Endodermal cell (in vitro differentiated cells): ENCODE measurements at regions not wholly inside any gene's neighbourhood (a gene's known extent, or its start where the extent isn't known, plus 50 kb on each side); places are given as distances from the start of the nearest gene placed in this dataset.
A peak's percentile ranks its signal among the peaks of the same experiment; 100 is the strongest.
"Not testable (repeated sequence)": the region's sequence is repeated elsewhere in the genome, so short reads cannot be mapped to it uniquely, and the experiment has no call there.

Experiments
- DNase-seq: peaks from one replicate; pipeline ENCODE4 v3.0.0-alpha.2; 2017
- H3K27ac ChIP-seq: 2 replicates; pipeline ENCODE4 v1.5.1; 2013; ENCODE audit warnings: mild to moderate bottlenecking, low read depth, low read length, moderate library complexity
- H3K27me3 ChIP-seq: 2 replicates; pipeline ENCODE4 v1.6.1; 2013; ENCODE audit warnings: mild to moderate bottlenecking, low read length, moderate library complexity; ENCODE audit not compliant: insufficient read depth, control insufficient read depth, poor library complexity, severe bottlenecking
- H3K36me3 ChIP-seq: 2 replicates; pipeline ENCODE4 v1.7.0; 2013; ENCODE audit warnings: mild to moderate bottlenecking, low read length, moderate library complexity; ENCODE audit not compliant: control insufficient read depth, insufficient read depth
- H3K4me1 ChIP-seq: one replicate; pipeline ENCODE4 v1.7.0; 2013; ENCODE audit warnings: low read length; ENCODE audit not compliant: control insufficient read depth, insufficient read depth
- H3K4me3 ChIP-seq: 2 replicates; pipeline ENCODE4 v1.5.1; 2013; ENCODE audit warnings: mild to moderate bottlenecking, low read length, moderate library complexity
- H3K9ac ChIP-seq: 2 replicates; pipeline ENCODE4 v1.6.1; 2013; ENCODE audit warnings: mild to moderate bottlenecking, low read length, moderate library complexity; ENCODE audit not compliant: poor library complexity, severe bottlenecking; ENCODE audit errors: extremely low read depth
- H3K9me3 ChIP-seq: 2 replicates; pipeline ENCODE4 v1.6.1; 2013; ENCODE audit warnings: mild to moderate bottlenecking, low read length, moderate library complexity; ENCODE audit not compliant: control insufficient read depth
- H3K27ac Mint-ChIP-seq: 2 replicates; pipeline ENCODE4 v1.8.0; 2020; ENCODE audit warnings: mixed read lengths
- H3K27me3 Mint-ChIP-seq: 2 replicates; pipeline ENCODE4 v1.8.0; 2021; ENCODE audit warnings: mild to moderate bottlenecking, mixed read lengths; ENCODE audit not compliant: insufficient read depth
- H3K36me3 Mint-ChIP-seq: 2 replicates; pipeline ENCODE4 v1.8.0; 2020; ENCODE audit warnings: low read depth, mixed read lengths
- H3K4me1 Mint-ChIP-seq: 2 replicates; pipeline ENCODE4 v1.8.0; 2020; ENCODE audit warnings: mixed read lengths
- H3K4me3 Mint-ChIP-seq: 2 replicates; pipeline ENCODE4 v1.8.0; 2020; ENCODE audit warnings: mild to moderate bottlenecking, moderate library complexity, mixed read lengths
- H3K9me3 Mint-ChIP-seq: 2 replicates; pipeline ENCODE4 v1.8.0; 2020; ENCODE audit warnings: mild to moderate bottlenecking, mixed read lengths
- CTCF ChIP-seq: fragments of 200-600 bp; sonication (generic); conservative IDR thresholded peaks from 2 replicates; pipeline ENCODE4 v1.5.0; 2021; ENCODE audit warnings: antibody characterized with exemption, mild to moderate bottlenecking
- WGBS, 2 experiments: methylation state at CpG; one replicate each; pipeline versions ENCODE4 v1.1.5 to v1.1.7; 2013; ENCODE audit warnings: missing lambda C conversion rate in 2 of 2, mixed read lengths in 1 of 2; ENCODE audit not compliant: insufficient coverage in 1 of 2, insufficient read length in 1 of 2; 5-methylcytosine and 5-hydroxymethylcytosine counted together

DNA sequence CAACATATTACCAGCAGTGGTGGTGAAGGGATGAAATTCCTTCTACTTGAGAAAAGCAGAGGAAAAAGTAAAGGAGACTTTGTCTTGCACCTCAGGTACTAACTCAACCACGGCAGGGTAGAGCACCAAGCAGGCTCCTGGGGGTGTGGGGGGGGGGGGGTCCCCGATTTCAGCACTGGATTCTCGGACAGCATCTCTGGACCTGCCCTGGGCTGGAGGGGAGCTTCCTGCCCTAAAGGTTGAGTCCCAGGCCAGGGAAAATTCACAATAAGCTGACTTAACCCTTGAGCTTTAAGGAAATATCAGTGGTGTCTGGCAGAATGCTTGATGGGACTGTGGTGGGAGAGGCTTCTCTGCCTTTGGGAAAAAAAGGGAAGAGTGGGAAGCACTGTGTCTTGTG lies 233.2 kb upstream of the CXADR start:
- no peaks in the 10 kb centered on the region for H3K36me3 ChIP-seq
- no peaks in the 10 kb centered on the region for H3K36me3 Mint-ChIP-seq
- peaks cover 24% of the 10 kb centered on the region for H3K9me3 Mint-ChIP-seq
- H3K27ac ChIP-seq = no peak overlapping the region
- no peak overlapping the region for H3K4me3 ChIP-seq
- no peaks in the 10 kb centered on the region for H3K4me1 ChIP-seq
- H3K9me3 ChIP-seq = peaks cover 29% of the 10 kb centered on the region
- 87% methylated on average over 3 of the region's 3 CpGs; no CpG with 5 or more reads in 1 of the 2 experiments for WGBS, 2 experiments
- no peaks in the 10 kb centered on the region for H3K27me3 ChIP-seq
- no peak overlapping the region for H3K9ac ChIP-seq
- peak; percentile 43 for DNase-seq
- H3K27ac Mint-ChIP-seq = no peak overlapping the region
- H3K4me3 Mint-ChIP-seq = no peak overlapping the region
- TF ChIP-seq CTCF = no peak
- H3K4me1 Mint-ChIP-seq = no peaks in the 10 kb centered on the region
- no peaks in the 10 kb centered on the region for H3K27me3 Mint-ChIP-seq

DNA sequence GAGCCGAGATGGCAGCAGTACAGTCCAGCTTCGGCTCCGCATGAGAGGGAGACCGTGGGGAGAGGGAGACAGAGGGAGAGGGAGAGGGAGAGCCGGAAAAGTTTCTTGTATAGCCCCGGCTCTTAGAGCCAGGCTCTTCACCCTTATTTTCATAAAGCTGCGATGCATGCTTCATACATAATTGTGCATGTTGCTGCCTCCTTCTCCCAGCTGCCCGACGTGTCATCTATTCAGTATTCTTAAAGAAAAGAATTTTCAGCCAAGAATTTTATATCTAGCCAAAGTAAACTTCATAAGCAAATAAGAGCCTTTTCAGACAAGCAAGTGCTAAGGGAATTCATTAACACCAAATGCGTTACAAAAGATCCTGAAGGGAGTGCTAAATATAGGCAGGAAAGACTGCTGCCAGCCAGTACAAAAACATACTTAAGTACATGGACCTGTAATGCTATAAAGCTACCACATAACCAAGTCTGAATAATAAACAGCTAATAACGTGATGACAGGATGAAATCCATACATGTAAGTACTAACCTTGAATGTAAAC lies 219.8 kb upstream of the CXADR start:
- not testable (repeated sequence) for DNase-seq, H3K36me3 Mint-ChIP-seq, H3K4me3 ChIP-seq, H3K4me3 Mint-ChIP-seq, H3K27me3 ChIP-seq, H3K9me3 ChIP-seq, H3K27ac Mint-ChIP-seq, H3K27me3 Mint-ChIP-seq, H3K4me1 ChIP-seq, H3K27ac ChIP-seq, H3K36me3 ChIP-seq, H3K9ac ChIP-seq, H3K4me1 Mint-ChIP-seq
- WGBS, 2 experiments = 94 to 100% methylated on average over 5 to 9 of the region's 11 CpGs
- H3K9me3 Mint-ChIP-seq = peaks cover 58% of the 10 kb centered on the region

DNA sequence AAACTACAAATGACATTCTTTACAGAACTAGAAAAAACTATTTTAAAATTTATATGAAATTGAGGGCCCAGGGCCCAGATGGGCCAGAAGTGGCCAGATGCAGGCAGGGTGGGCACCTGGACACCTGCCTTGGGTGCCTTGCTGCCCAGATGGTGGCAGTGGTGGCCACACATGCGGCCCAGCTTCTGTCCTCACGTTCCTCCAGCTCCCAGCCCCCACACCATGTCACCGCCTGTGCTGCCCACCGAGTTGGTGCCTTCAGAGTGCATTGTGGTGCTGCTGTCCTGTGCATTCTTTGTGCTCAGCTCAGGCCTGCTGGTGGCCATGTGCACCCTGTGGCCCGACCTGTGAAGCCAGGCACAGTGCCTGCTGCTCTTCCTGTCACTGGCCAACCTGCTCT lies 216.8 kb upstream of the CXADR start:
- Histone ChIP-seq H3K9ac (no peak overlapping the region), H3K27me3 (no peaks in the 10 kb centered on the region), H3K36me3 (no peaks in the 10 kb centered on the region), H3K4me3 (no peak overlapping the region), H3K4me1 (no peaks in the 10 kb centered on the region), H3K27ac (no peak overlapping the region), H3K9me3 (peaks cover 9% of the 10 kb centered on the region)
- Mint-ChIP-seq H3K4me3 (no peak overlapping the region), H3K27me3 (no peaks in the 10 kb centered on the region), H3K36me3 (peaks cover 2% of the 10 kb centered on the region), H3K4me1 (no peaks in the 10 kb centered on the region), H3K9me3 (peaks cover 55% of the 10 kb centered on the region), H3K27ac (no peak overlapping the region)
- no peak for TF ChIP-seq CTCF
- WGBS, 2 experiments = 83 to 89% methylated on average over 5 of the region's 5 CpGs
- no peak for DNase-seq

DNA sequence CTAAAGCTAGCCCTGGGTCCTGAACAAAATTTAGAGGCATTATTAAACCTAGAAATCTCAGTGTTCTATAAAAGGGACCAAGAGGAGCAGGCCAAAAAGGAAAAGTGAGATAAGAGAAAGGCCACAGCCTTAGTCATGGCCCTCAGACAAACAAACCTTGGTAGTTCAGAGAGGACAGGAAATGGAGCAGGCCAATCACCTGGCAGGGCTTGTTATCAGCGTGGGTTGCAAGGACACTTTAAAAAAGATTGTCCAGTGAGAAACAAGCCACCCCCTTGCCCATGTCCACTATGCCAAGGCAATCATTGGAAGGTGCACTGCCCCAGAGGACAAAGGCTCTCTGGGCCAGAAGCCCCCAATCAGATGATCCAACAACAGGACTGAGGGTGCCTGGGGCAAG lies 213.3 kb upstream of the CXADR start:
- H3K4me3 Mint-ChIP-seq, H3K27ac ChIP-seq, H3K36me3 Mint-ChIP-seq, H3K27me3 ChIP-seq, H3K4me3 ChIP-seq, H3K9me3 ChIP-seq, H3K9ac ChIP-seq, H3K4me1 Mint-ChIP-seq, H3K27ac Mint-ChIP-seq, H3K27me3 Mint-ChIP-seq, H3K36me3 ChIP-seq, DNase-seq, H3K4me1 ChIP-seq: not testable (repeated sequence)
- 88% methylated on average over 1 of the region's 1 CpG; no CpG with 5 or more reads in 1 of the 2 experiments for WGBS, 2 experiments
- H3K9me3 Mint-ChIP-seq = peaks cover 33% of the 10 kb centered on the region

DNA sequence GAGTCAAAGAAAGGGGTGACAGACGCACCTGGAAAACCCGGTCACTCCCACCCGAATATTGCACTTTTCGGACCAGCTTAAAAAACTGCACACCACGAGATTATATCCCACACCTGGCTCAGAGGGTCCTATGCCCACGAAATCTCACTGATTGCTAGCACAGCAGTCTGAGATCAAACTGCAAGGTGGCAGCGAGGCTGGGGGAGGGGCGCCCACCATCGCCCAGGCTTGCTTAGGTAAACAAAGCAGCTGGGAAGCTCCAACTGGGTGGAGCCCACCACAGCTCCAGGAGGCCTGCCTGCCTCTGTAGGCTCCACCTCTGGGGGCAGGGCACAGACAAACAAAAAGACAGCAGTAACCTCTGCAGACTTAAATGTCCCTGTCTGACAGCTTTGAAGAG lies 185.1 kb upstream of the CXADR start:
- not testable (repeated sequence) for DNase-seq, H3K4me3 Mint-ChIP-seq, H3K36me3 Mint-ChIP-seq, H3K27ac ChIP-seq, H3K27ac Mint-ChIP-seq, H3K27me3 Mint-ChIP-seq, H3K4me3 ChIP-seq, H3K4me1 Mint-ChIP-seq, H3K27me3 ChIP-seq, H3K4me1 ChIP-seq, H3K9me3 Mint-ChIP-seq, H3K36me3 ChIP-seq, H3K9me3 ChIP-seq, H3K9ac ChIP-seq
- 86 to 92% methylated on average over 2 to 9 of the region's 9 CpGs for WGBS, 2 experiments
